ENCODE measurements at regions not wholly inside any gene's neighbourhood (a gene's known extent, or its start where the extent isn't known, plus 50 kb on each side); places are given as distances from the start of the nearest gene placed in this dataset.
"Not testable (repeated sequence)": the region's sequence is repeated elsewhere in the genome, so short reads cannot be mapped to it uniquely, and the experiment has no call there.

- H3K9ac ChIP-seq = no peak overlapping the region
- H3K4me2 ChIP-seq = no peak overlapping the region
- H4K20me1 ChIP-seq = no peaks in the 10 kb centered on the region
- H3K4me1 ChIP-seq = peaks cover 7% of the 10 kb centered on the region
- peaks cover 15% of the 10 kb centered on the region for H3K9me3 ChIP-seq
- no peaks in the 10 kb centered on the region for H3K27me3 ChIP-seq
- H3K4me3 ChIP-seq = no peak overlapping the region
- no peak overlapping the region for H3K27ac ChIP-seq
- no peaks in the 10 kb centered on the region for H3K36me3 ChIP-seq
- TF ChIP-seq Cebpa-rat (IDR thresholded peaks at IDR 0.05) = no peak
Observed at GRCh38 chr3:56930706-56931105, 129.0 kb upstream of the ARHGEF3 start.

- no peaks in the 10 kb centered on the region for H3K27me3 ChIP-seq
- H3K9me3 ChIP-seq = peaks cover 15% of the 10 kb centered on the region
- H3K4me2 ChIP-seq = no peak overlapping the region
- no peak overlapping the region for H3K9ac ChIP-seq
- no peak overlapping the region for H3K27ac ChIP-seq
- H3K4me3 ChIP-seq = no peak overlapping the region
- H4K20me1 ChIP-seq = no peaks in the 10 kb centered on the region
- no peaks in the 10 kb centered on the region for H3K36me3 ChIP-seq
- H3K4me1 ChIP-seq = peaks cover 7% of the 10 kb centered on the region
- TF ChIP-seq Cebpa-rat (IDR thresholded peaks at IDR 0.05) = no peak
Observed at GRCh38 chr3:56929809-56930615, 128.3 kb upstream of the ARHGEF3 start.

GRCh38 chr3:56928379-56929068 lies 126.8 kb upstream of the ARHGEF3 start:
- Histone ChIP-seq H3K27me3 (no peaks in the 10 kb centered on the region), H3K4me3 (no peak overlapping the region), H4K20me1 (no peaks in the 10 kb centered on the region), H3K9ac (no peak overlapping the region), H3K27ac (no peak overlapping the region), H3K9me3 (peaks cover 3% of the 10 kb centered on the region), H3K4me1 (peaks cover 14% of the 10 kb centered on the region), H3K36me3 (no peaks in the 10 kb centered on the region), H3K4me2 (peak overlapping the region; percentile 11; the same call in 1 of the 2 replicates)
- TF ChIP-seq Cebpa-rat (IDR thresholded peaks at IDR 0.05) = no peak

GRCh38 chr3:56927855-56928254 lies 126.1 kb upstream of the ARHGEF3 start:
- Histone ChIP-seq H3K4me1 (peaks cover 17% of the 10 kb centered on the region), H3K27ac (no peak overlapping the region), H4K20me1 (no peaks in the 10 kb centered on the region), H3K4me2 (0 out of 2 replicates have a peak overlapping the region, but pooled peaks have one; percentile 11), H3K4me3 (no peak overlapping the region), H3K27me3 (no peaks in the 10 kb centered on the region), H3K9me3 (no peaks in the 10 kb centered on the region), H3K9ac (no peak overlapping the region), H3K36me3 (no peaks in the 10 kb centered on the region)
- TF ChIP-seq Cebpa-rat (IDR thresholded peaks at IDR 0.05) = no peak

- no peak overlapping the region for H3K4me2 ChIP-seq
- peaks cover 20% of the 10 kb centered on the region for H3K4me1 ChIP-seq
- H3K9me3 ChIP-seq = no peaks in the 10 kb centered on the region
- no peaks in the 10 kb centered on the region for H4K20me1 ChIP-seq
- H3K4me3 ChIP-seq = no peak overlapping the region
- no peaks in the 10 kb centered on the region for H3K27me3 ChIP-seq
- H3K36me3 ChIP-seq = no peaks in the 10 kb centered on the region
- no peak for TF ChIP-seq Cebpa-rat (IDR thresholded peaks at IDR 0.05)
- no peak overlapping the region for H3K9ac ChIP-seq
- no peak overlapping the region for H3K27ac ChIP-seq
Observed at GRCh38 chr3:56926947-56927282, 125.2 kb upstream of the ARHGEF3 start.

- Histone ChIP-seq H3K4me1 (peaks cover 24% of the 10 kb centered on the region), H3K4me3 (no peak overlapping the region), H3K9me3 (no peaks in the 10 kb centered on the region), H3K36me3 (no peaks in the 10 kb centered on the region), H3K4me2 (no peak overlapping the region), H4K20me1 (no peaks in the 10 kb centered on the region), H3K27me3 (no peaks in the 10 kb centered on the region), H3K27ac (no peak overlapping the region), H3K9ac (no peak overlapping the region)
- TF ChIP-seq Cebpa-rat (IDR thresholded peaks at IDR 0.05) = no peak
Observed at GRCh38 chr3:56926243-56926946, 124.6 kb upstream of the ARHGEF3 start.

- not testable (repeated sequence) for H3K9ac ChIP-seq, H4K20me1 ChIP-seq
- peaks cover 24% of the 10 kb centered on the region for H3K4me1 ChIP-seq
Observed at GRCh38 chr3:56924700-56925099, 123.0 kb upstream of the ARHGEF3 start.

GRCh38 chr3:56923526-56924224 lies 121.9 kb upstream of the ARHGEF3 start:
- H4K20me1 ChIP-seq = no peaks in the 10 kb centered on the region
- H3K4me3 ChIP-seq = no peak overlapping the region
- H3K27me3 ChIP-seq = no peaks in the 10 kb centered on the region
- peak overlapping the region; percentile 63 for H3K4me2 ChIP-seq
- TF ChIP-seq Cebpa-rat (IDR thresholded peaks at IDR 0.05) = no peak
- peaks cover 21% of the 10 kb centered on the region for H3K4me1 ChIP-seq
- no peaks in the 10 kb centered on the region for H3K36me3 ChIP-seq
- H3K27ac ChIP-seq = peak overlapping the region; percentile 36; the same call in 1 of the 2 replicates
- no peak overlapping the region for H3K9ac ChIP-seq
- H3K9me3 ChIP-seq = no peaks in the 10 kb centered on the region

More at GRCh38 chr3:56924700-56925099, 123.0 kb upstream of the ARHGEF3 start:
- H3K36me3 ChIP-seq, H3K27me3 ChIP-seq, H3K4me3 ChIP-seq, H3K4me2 ChIP-seq, H3K9me3 ChIP-seq, H3K27ac ChIP-seq: not testable (repeated sequence)

GRCh38 chr3:56921573-56922453 lies 120.1 kb upstream of the ARHGEF3 start:
- H3K27ac ChIP-seq = no peak overlapping the region

More at GRCh38 chr3:56921573-56922453, 120.1 kb upstream of the ARHGEF3 start:
- H4K20me1 ChIP-seq = no peaks in the 10 kb centered on the region
- peak overlapping the region; percentile 21; the same call in 1 of the 2 replicates for H3K4me2 ChIP-seq
- peaks cover 32% of the 10 kb centered on the region for H3K4me1 ChIP-seq
- H3K36me3 ChIP-seq = no peaks in the 10 kb centered on the region
- H3K9me3 ChIP-seq = no peaks in the 10 kb centered on the region
- no peak overlapping the region for H3K9ac ChIP-seq
- no peak for TF ChIP-seq Cebpa-rat (IDR thresholded peaks at IDR 0.05)
- no peak overlapping the region for H3K4me3 ChIP-seq
- H3K27me3 ChIP-seq = no peaks in the 10 kb centered on the region
